Testis (tissue), 2 donors: ENCODE measurements at regions not wholly inside any gene's neighbourhood (a gene's known extent, or its start where the extent isn't known, plus 50 kb on each side); places are given as distances from the start of the nearest gene placed in this dataset.

Experiments used
- DNase-seq: peaks from one replicate; pipeline ENCODE4 v3.0.0-alpha.2; 2019
- H3K27ac ChIP-seq, 2 donors: fragments of 200-600 bp; sonication (generic); one replicate each; pipeline ENCODE4 v1.5.1; 2019
- H3K27me3 ChIP-seq: fragments of 200-600 bp; sonication (generic); one replicate; pipeline ENCODE4 v1.5.1; 2019
- H3K36me3 ChIP-seq: fragments of 200-600 bp; sonication (generic); one replicate; pipeline ENCODE4 v1.5.1; 2017; ENCODE audit warnings: low read depth; ENCODE audit errors: missing control alignments
- H3K4me1 ChIP-seq: fragments of 200-600 bp; sonication (generic); one replicate; pipeline ENCODE4 v1.5.1; 2019
- H3K4me3 ChIP-seq, 2 donors: fragments of 200-600 bp; sonication (generic); one replicate each; pipeline ENCODE4 v1.5.1; 2017 to 2019
- H3K9me3 ChIP-seq: fragments of 200-600 bp; sonication (generic); one replicate; pipeline ENCODE4 v1.5.1; 2017
- POLR2A ChIP-seq: fragments of 450-650 bp; IDR thresholded peaks from one replicate; pipeline ENCODE4 v1.6.1; 2017; ENCODE audit warnings: antibody characterized with exemption, mild to moderate bottlenecking, moderate library complexity
- WGBS, 2 donors: methylation state at CpG; one replicate each; pipeline ENCODE4 v1.1.5; 2018; 5-methylcytosine and 5-hydroxymethylcytosine counted together
- intact Hi-C: fragments of 100-400 bp; cut with DNase I; formaldehyde crosslinking; loops from one replicate; pipeline ENCODE4 v1.15.1; 2023; ENCODE audit warnings: low total_unique reads
- TF ChIP-seq, protein P1 (sequence below), 3 experiments: fragments of 450-650 bp in 2 of 3; fragments of 200-600 bp in 1 of 3; sonication (generic) in 1 of 3; IDR thresholded peaks; one replicate each; pipeline ENCODE4 v1.5.1; 2016 to 2019; ENCODE audit warnings: antibody characterized with exemption in 3 of 3, mild to moderate bottlenecking in 2 of 3, moderate library complexity in 1 of 3

DNA sequence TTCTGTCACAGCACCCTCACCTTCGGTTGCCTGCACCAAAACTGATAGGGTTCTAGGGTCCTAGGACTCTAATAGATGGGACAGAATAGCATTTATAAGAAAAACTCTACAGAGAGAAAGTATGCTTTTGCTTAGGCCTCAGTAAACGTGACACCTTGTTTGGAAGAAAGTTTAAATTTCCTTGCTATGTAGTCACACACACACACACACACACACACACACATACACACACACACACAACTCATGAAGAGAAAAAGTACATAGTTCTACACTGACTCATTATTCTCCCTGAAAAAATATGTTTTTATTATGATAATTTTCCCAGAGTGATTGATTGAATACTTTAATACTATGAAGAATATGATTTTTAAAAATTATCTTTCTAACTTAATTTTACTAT, 220.8 kb upstream of the SNX19 start:
- H3K27me3 ChIP-seq: no peaks in the 10 kb centered on the region
- DNase-seq: no peak
- no peaks in the 10 kb centered on the region for H3K36me3 ChIP-seq
- no peak overlapping the region for H3K4me3 ChIP-seq
- no peaks in the 10 kb centered on the region for H3K9me3 ChIP-seq
- no peak for TF ChIP-seq POLR2A
- TF ChIP-seq, protein P1, sequence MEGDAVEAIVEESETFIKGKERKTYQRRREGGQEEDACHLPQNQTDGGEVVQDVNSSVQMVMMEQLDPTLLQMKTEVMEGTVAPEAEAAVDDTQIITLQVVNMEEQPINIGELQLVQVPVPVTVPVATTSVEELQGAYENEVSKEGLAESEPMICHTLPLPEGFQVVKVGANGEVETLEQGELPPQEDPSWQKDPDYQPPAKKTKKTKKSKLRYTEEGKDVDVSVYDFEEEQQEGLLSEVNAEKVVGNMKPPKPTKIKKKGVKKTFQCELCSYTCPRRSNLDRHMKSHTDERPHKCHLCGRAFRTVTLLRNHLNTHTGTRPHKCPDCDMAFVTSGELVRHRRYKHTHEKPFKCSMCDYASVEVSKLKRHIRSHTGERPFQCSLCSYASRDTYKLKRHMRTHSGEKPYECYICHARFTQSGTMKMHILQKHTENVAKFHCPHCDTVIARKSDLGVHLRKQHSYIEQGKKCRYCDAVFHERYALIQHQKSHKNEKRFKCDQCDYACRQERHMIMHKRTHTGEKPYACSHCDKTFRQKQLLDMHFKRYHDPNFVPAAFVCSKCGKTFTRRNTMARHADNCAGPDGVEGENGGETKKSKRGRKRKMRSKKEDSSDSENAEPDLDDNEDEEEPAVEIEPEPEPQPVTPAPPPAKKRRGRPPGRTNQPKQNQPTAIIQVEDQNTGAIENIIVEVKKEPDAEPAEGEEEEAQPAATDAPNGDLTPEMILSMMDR (IDR thresholded peaks at IDR 0.05): no peak
- WGBS, 2 donors: 80 to 84% methylated on average over 2 of the region's 2 CpGs
- intact Hi-C loops: no loop called here
- H3K27ac ChIP-seq: no peak overlapping the region
- H3K4me1 ChIP-seq: no peaks in the 10 kb centered on the region

- TF ChIP-seq POLR2A: no peak
- TF ChIP-seq, protein P1 (IDR thresholded peaks at IDR 0.05): no peak
- no peak overlapping the region for H3K27ac ChIP-seq
- no peaks in the 10 kb centered on the region for H3K36me3 ChIP-seq
- no peak overlapping the region for H3K4me3 ChIP-seq
- intact Hi-C loops: no loop called here
- WGBS, 2 donors: 55 to 61% methylated on average over 4 of the region's 4 CpGs
- no peaks in the 10 kb centered on the region for H3K4me1 ChIP-seq
- no peaks in the 10 kb centered on the region for H3K27me3 ChIP-seq
- no peaks in the 10 kb centered on the region for H3K9me3 ChIP-seq
- no peak for DNase-seq
These were observed 222.5 kb upstream of the SNX19 start for GRCh38 chr11:131138731-131139130.

DNA sequence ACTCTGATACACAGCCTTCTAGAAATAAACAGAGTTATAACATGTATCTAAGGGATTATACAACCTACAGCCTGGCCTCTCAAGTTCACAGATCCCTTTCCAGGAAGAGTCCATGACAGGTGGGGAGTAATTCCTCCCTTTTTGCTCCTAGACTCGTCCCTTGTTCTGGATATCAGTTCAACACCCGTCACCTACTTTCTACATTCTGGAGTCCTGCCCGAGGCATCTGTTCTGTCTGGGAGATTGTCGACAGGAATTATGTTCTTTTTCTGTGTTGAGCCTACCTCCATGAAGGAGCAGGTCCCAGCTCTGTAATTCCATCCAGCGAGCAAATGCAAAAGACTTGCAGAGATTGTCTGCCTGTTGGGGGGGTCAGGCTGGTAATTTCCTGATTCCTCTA, 224.6 kb upstream of the NTM start:
- H3K4me3 ChIP-seq: no peak overlapping the region
- intact Hi-C loops: no loop called here
- no peak overlapping the region for H3K27ac ChIP-seq
- no peaks in the 10 kb centered on the region for H3K4me1 ChIP-seq
- TF ChIP-seq, protein P1 (IDR thresholded peaks at IDR 0.05): no peak
- no peak for TF ChIP-seq POLR2A
- WGBS, 2 donors: 70 to 71% methylated on average over 5 of the region's 5 CpGs
- H3K27me3 ChIP-seq: no peaks in the 10 kb centered on the region
- no peak for DNase-seq
- no peaks in the 10 kb centered on the region for H3K36me3 ChIP-seq
- H3K9me3 ChIP-seq: no peaks in the 10 kb centered on the region

- TF ChIP-seq, protein P1 (IDR thresholded peaks at IDR 0.05): no peak
- no peak for TF ChIP-seq POLR2A
- H3K4me3 ChIP-seq: no peak overlapping the region
- no peaks in the 10 kb centered on the region for H3K36me3 ChIP-seq
- H3K27me3 ChIP-seq: no peaks in the 10 kb centered on the region
- WGBS, 2 donors: 74 to 84% methylated on average over 4 to 5 of the region's 5 CpGs
- no peak for DNase-seq
- H3K27ac ChIP-seq: no peak overlapping the region
- no peaks in the 10 kb centered on the region for H3K4me1 ChIP-seq
- H3K9me3 ChIP-seq: no peaks in the 10 kb centered on the region
- intact Hi-C loops: no loop called here
These were observed 223.5 kb upstream of the NTM start for GRCh38 chr11:131146827-131147490.

GRCh38 chr11:131154351-131154750, 216.1 kb upstream of the NTM start:
- DNase-seq: no peak
- WGBS, 2 donors: 65 to 69% methylated on average over 7 of the region's 7 CpGs
- Histone ChIP-seq H3K4me3 (no peak overlapping the region), H3K9me3 (no peaks in the 10 kb centered on the region), H3K4me1 (no peaks in the 10 kb centered on the region), H3K36me3 (no peaks in the 10 kb centered on the region), H3K27me3 (no peaks in the 10 kb centered on the region), H3K27ac (no peak overlapping the region)
- intact Hi-C loops: no loop called here
- no peak for TF ChIP-seq POLR2A
- TF ChIP-seq, protein P1 (IDR thresholded peaks at IDR 0.05): no peak
